Adrenal gland (tissue), 9 donors: ENCODE measurements at regions not wholly inside any gene's neighbourhood (a gene's known extent, or its start where the extent isn't known, plus 50 kb on each side); places are given as distances from the start of the nearest gene placed in this dataset.

Source experiments
- DNase-seq, 7 donors: peaks; one replicate each; pipeline ENCODE4 v3.0.0-alpha.2; 2019 to 2020
- H3K27ac ChIP-seq, 5 donors: fragments of 200-600 bp; sonication (generic) in 4 of 5; 1 replicate in 3 of 5; 2 replicates in 2 of 5; pipeline versions ENCODE4 v1.5.1 to v1.8.0; 2016 to 2020; ENCODE audit warnings: mild to moderate bottlenecking in 1 of 5
- H3K27me3 ChIP-seq: fragments of 200-600 bp; 2 replicates; pipeline ENCODE4 v1.8.0; 2021
- H3K36me3 ChIP-seq, 2 donors: fragments of 200-600 bp; replicated peaks in 1 of 2; 1 replicate in 1 of 2; 2 replicates in 1 of 2; pipeline versions ENCODE4 v1.5.1 to v1.8.0; 2018 to 2022
- H3K4me1 ChIP-seq, 2 donors: fragments of 200-600 bp; replicated peaks in 1 of 2; 1 replicate in 1 of 2; 2 replicates in 1 of 2; pipeline versions ENCODE4 v1.5.1 to v1.8.0; 2018 to 2021
- H3K4me3 ChIP-seq, 4 donors: fragments of 200-600 bp; sonication (generic) in 3 of 4; one replicate each; pipeline ENCODE4 v1.5.1; 2016 to 2018
- H3K9me3 ChIP-seq, 3 donors: fragments of 200-600 bp; sonication (generic) in 1 of 3; replicated peaks in 1 of 3; 1 replicate in 2 of 3; 2 replicates in 1 of 3; pipeline versions ENCODE4 v1.5.1 to v1.8.0; 2016 to 2021
- POLR2A ChIP-seq, 2 donors: fragments of 450-650 bp; IDR thresholded peaks; one replicate each; pipeline ENCODE4 v1.6.1; 2017; ENCODE audit warnings: antibody characterized with exemption in 2 of 2, mild to moderate bottlenecking in 2 of 2, moderate library complexity in 1 of 2
- WGBS, 4 donors: extraction: QIAGEN DNeasy Blood & Tissue Kit in 2 of 4; methylation state at CpG; one replicate each; pipeline versions ENCODE4 v1.1.5 to v1.1.7; 2013 to 2017; 5-methylcytosine and 5-hydroxymethylcytosine counted together
- intact Hi-C, 2 donors: fragments of 100-400 bp; cut with DNase I; formaldehyde crosslinking; loops; one replicate each; pipeline versions ENCODE4 v1.14.1 to v1.15.0; 2022 to 2023
- TF ChIP-seq, protein P1 (sequence below), 6 experiments: fragments of 450-650 bp in 4 of 6; fragments of 200-600 bp in 2 of 6; sonication (generic) in 1 of 6; IDR thresholded peaks; 1 replicate in 5 of 6; 2 replicates in 1 of 6; pipeline versions ENCODE4 v1.5.1 to v1.8.0; 2016 to 2021; ENCODE audit warnings: antibody characterized with exemption in 6 of 6, mild to moderate bottlenecking in 2 of 6, moderate library complexity in 1 of 6
- donor health status: healthy with polysubstance abuse.
- donor health status: Bipolar disorder and iron deficiency.
- donor health status: DM: yes; HTN: yes; CAD: no.
- donor health status: DM: no; HTN: no; CAD: no.
- donor health status: DM: no; HTN: no; CAD: no.

DNA sequence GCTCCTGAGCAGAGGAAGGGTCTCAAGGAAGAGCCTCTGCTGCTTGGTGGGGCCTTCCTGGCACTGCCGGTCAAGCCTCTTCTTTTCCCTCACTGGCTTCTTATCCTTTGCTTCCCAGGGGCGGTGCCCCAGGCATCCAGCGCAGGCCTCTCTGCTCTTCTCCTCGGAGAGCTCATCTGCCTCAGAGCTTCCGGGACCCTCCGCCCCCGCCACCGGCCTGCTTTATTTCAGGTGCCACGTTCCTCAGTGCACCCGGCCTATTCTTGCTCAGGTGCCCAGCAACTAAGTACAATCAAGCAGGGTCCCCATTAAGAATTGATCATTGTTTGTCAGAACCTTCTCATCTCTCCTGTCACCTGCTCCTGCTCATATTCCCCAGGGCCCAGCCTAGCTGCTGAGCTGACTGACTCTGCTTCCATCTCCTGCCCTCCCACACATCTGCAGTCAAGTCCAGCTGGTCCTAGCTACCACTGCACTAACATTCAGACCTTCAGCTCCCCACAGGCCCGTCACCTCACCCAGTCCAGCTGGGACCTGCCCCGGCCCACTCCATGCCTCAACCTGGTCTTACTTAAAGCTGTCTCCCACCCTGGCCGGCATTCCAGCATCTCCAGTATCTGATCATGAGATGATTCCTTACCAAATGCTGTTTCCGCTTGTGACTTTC, 114.3 kb upstream of the BOD1 start:
- intact Hi-C loops: no loop called here
- DNase-seq: no peak
- Histone ChIP-seq H3K9me3 (no peaks in the 10 kb centered on the region), H3K4me1 (no peaks in the 10 kb centered on the region), H3K27me3 (no peaks in the 10 kb centered on the region), H3K4me3 (no peak overlapping the region), H3K36me3 (no peaks in the 10 kb centered on the region), H3K27ac (no peak overlapping the region)
- TF ChIP-seq POLR2A (IDR thresholded peaks at IDR 0.05): no peak
- TF ChIP-seq, protein P1, sequence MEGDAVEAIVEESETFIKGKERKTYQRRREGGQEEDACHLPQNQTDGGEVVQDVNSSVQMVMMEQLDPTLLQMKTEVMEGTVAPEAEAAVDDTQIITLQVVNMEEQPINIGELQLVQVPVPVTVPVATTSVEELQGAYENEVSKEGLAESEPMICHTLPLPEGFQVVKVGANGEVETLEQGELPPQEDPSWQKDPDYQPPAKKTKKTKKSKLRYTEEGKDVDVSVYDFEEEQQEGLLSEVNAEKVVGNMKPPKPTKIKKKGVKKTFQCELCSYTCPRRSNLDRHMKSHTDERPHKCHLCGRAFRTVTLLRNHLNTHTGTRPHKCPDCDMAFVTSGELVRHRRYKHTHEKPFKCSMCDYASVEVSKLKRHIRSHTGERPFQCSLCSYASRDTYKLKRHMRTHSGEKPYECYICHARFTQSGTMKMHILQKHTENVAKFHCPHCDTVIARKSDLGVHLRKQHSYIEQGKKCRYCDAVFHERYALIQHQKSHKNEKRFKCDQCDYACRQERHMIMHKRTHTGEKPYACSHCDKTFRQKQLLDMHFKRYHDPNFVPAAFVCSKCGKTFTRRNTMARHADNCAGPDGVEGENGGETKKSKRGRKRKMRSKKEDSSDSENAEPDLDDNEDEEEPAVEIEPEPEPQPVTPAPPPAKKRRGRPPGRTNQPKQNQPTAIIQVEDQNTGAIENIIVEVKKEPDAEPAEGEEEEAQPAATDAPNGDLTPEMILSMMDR (IDR thresholded peaks at IDR 0.05): no peak
- 92 to 95% (median 93%) methylated on average over 13 to 14 of the region's 14 CpGs for WGBS, 4 donors

DNA sequence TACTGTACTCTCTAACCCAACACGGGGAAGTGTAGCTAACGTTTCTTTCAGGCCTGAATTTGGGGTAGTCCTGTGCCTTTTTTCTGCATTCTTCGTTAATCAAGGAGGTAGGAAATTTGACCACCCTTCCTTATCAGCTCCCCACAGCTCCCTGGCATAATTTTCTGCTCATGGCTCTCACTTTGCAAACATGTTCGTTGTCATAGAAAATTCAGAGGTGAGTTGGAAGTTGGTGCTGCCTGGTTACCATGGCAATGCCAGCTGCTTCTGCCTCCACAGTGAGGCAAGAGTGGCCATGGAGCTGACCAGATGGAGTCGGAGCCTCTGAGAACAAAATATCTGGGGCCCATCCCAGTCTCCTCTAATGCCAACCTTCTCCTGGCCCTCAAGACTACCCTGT, 116.6 kb upstream of the BOD1 start:
- Histone ChIP-seq H3K4me3 (no peak overlapping the region), H3K27ac (no peak overlapping the region), H3K27me3 (no peaks in the 10 kb centered on the region), H3K36me3 (no peaks in the 10 kb centered on the region), H3K9me3 (no peaks in the 10 kb centered on the region), H3K4me1 (no peaks in the 10 kb centered on the region)
- 77 to 83% (median 81%) methylated on average over 5 of the region's 5 CpGs for WGBS, 4 donors
- TF ChIP-seq, protein P1 (IDR thresholded peaks at IDR 0.05): no peak
- TF ChIP-seq POLR2A (IDR thresholded peaks at IDR 0.05): no peak
- intact Hi-C loops: no loop called here
- DNase-seq: peak in 1 of 7 donors; percentile 80

DNA sequence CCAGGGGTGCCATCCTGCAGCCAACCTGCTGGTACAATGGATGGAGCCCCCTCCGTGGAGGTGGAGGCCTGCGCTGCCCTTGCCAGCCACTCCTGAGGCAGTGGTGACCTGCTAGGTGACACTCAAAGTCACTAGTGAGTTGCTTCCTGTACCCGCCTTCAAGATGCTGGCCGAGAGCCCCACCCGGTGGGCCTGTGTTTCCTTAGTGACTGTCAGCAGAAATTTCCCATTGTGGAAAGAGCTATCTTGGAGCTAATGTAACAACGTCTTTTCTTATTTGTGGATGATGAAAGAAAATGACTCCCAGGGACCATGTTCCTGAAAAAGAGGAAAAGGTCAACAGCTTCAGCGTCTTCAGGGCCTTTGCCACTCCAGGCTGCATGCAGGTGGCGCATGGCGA, 117.0 kb upstream of the BOD1 start:
- TF ChIP-seq POLR2A (IDR thresholded peaks at IDR 0.05): no peak
- TF ChIP-seq, protein P1 (IDR thresholded peaks at IDR 0.05): no peak
- 81 to 93% (median 82%) methylated on average over 6 to 9 of the region's 9 CpGs for WGBS, 4 donors
- intact Hi-C loops: no loop called here

DNA sequence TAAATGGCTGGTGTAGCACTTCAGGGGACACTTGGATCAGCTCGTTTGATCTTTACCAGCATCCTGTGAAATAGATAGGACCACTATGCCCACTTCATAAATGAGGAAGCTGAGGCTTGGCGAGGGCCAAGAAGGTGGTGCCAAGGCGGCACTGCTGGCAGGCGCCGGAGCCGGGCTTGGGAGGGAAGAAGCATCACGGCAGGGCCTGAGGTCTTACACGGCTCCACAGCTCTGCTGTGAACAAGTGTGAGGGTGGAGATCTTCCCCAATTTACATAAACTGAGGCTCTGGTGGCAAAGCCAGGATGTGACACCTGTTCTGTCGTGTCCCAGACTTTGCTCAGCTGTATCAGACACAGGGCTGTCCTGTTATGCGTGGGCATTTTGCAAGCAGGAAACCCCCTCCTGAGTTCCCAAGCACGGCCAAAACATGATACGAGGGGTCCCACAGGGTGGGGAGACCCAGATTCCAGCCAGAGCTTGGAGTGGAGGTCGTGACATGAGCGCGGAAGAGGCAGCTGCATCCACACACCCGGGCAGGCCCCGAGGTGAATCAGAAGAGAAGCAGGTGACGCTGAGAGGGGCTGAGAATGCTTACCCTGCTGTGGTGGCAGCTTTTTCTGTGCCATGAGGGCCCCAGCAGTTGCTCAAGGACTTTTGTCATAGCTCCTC, 117.5 kb upstream of the BOD1 start:
- intact Hi-C loops: no loop called here
- Histone ChIP-seq H3K9me3 (no peaks in the 10 kb centered on the region), H3K27ac (peak overlapping the region in 1 of 5 donors; percentile 26), H3K4me1 (no peaks in the 10 kb centered on the region), H3K4me3 (no peak overlapping the region), H3K27me3 (no peaks in the 10 kb centered on the region), H3K36me3 (no peaks in the 10 kb centered on the region)
- 83 to 90% (median 86%) methylated on average over 17 to 18 of the region's 18 CpGs for WGBS, 4 donors
- DNase-seq: no peak
- TF ChIP-seq POLR2A (IDR thresholded peaks at IDR 0.05): no peak
- TF ChIP-seq, protein P1 (IDR thresholded peaks at IDR 0.05): no peak

More for the DNA sequence above, 117.0 kb upstream of the BOD1 start:
- Histone ChIP-seq H3K4me3 (no peak overlapping the region), H3K9me3 (no peaks in the 10 kb centered on the region), H3K36me3 (no peaks in the 10 kb centered on the region), H3K27ac (no peak overlapping the region), H3K27me3 (no peaks in the 10 kb centered on the region), H3K4me1 (no peaks in the 10 kb centered on the region)
- no peak for DNase-seq
